ENCODE measurements at regions not wholly inside any gene's neighbourhood (a gene's known extent, or its start where the extent isn't known, plus 50 kb on each side); places are given as distances from the start of the nearest gene placed in this dataset.

DNA sequence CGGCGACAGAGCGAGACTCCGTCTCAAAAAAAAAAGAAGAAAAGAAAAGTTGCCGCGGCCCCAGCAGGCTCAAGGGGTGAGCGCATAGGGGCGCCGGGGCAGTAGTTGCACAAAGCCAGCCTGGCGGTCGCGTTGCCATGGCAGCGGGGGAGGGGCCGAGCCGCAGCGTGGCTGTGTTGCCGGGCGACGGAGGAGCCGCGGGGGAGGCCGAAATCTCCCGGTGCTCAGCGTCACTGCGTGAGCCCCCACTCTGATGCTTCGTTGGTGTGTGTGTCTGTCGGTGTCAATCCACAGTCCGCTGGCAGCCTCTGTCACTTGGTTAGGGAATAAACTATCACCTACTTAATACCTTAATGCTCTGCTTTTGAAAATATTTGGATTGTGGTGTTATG, 82.9 kb upstream of the C1QTNF9B start:
- H3K4me1 ChIP-seq, result peaks cover 4 to 23% (median 16%) of the 10 kb centered on the region in 4 donors
- peak overlapping the region; percentile 35 to 62 (median 54) for H3K4me3 ChIP-seq
- peaks cover 0 to 3% (median 0%) of the 10 kb centered on the region in 4 donors for H3K27me3 ChIP-seq
- no peaks in the 10 kb centered on the region for H3K36me3 ChIP-seq
- DNase-seq (peak; percentile 88 to 97), ATAC-seq (ENCODE audit: low FRiP score in 2 of 2) (peak; percentile 82 to 94)
- peak overlapping the region; percentile 66 to 71 (median 69) for H3K27ac ChIP-seq
- TF ChIP-seq POLR2AphosphoS5 (IDR thresholded peaks at IDR 0.05) (peak; percentile 17 to 36), EP300 (IDR thresholded peaks at IDR 0.05) (no peak)
- WGBS, 2 donors, result 1 to 8% methylated on average over 12 to 28 of the region's 28 CpGs
- no peaks in the 10 kb centered on the region for H3K9me3 ChIP-seq

DNA sequence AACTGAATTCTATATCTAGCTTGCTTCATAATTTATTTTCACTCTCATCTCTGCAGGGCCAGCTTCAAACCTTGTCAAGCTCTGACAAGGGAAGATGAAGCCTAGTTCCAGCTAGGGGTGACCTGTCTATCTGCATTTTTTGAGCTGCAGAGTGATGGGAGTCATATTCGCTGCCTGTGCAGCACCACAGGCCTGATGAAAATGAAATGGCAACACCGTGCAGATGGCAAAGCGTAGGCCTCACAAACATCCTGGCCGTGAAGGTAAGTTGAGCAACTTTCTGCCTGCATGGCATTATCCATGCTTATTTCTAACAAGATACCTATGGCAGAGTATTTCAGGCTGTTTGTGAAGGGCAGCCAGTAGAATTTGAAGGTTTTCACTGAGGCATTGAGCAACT, 86.4 kb upstream of the C1QTNF9B start:
- no peak for DNase-seq
- H3K9me3 ChIP-seq, result no peaks in the 10 kb centered on the region
- no peak for ATAC-seq (ENCODE audit: low FRiP score in 2 of 2)
- no peak overlapping the region for H3K27ac ChIP-seq
- TF ChIP-seq EP300 (IDR thresholded peaks at IDR 0.05) (no peak), POLR2AphosphoS5 (IDR thresholded peaks at IDR 0.05) (no peak), POLR2A (IDR thresholded peaks at IDR 0.05) (no peak)
- TF ChIP-seq, protein P1, sequence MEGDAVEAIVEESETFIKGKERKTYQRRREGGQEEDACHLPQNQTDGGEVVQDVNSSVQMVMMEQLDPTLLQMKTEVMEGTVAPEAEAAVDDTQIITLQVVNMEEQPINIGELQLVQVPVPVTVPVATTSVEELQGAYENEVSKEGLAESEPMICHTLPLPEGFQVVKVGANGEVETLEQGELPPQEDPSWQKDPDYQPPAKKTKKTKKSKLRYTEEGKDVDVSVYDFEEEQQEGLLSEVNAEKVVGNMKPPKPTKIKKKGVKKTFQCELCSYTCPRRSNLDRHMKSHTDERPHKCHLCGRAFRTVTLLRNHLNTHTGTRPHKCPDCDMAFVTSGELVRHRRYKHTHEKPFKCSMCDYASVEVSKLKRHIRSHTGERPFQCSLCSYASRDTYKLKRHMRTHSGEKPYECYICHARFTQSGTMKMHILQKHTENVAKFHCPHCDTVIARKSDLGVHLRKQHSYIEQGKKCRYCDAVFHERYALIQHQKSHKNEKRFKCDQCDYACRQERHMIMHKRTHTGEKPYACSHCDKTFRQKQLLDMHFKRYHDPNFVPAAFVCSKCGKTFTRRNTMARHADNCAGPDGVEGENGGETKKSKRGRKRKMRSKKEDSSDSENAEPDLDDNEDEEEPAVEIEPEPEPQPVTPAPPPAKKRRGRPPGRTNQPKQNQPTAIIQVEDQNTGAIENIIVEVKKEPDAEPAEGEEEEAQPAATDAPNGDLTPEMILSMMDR (IDR thresholded peaks at IDR 0.05), result no peak
- H3K4me1 ChIP-seq, result peaks cover 10 to 26% (median 16%) of the 10 kb centered on the region in 4 donors
- WGBS, 2 donors, result 88 to 89% methylated on average over 4 of the region's 4 CpGs
- no peaks in the 10 kb centered on the region for H3K36me3 ChIP-seq
- peaks cover 0 to 3% (median 0%) of the 10 kb centered on the region in 4 donors for H3K27me3 ChIP-seq
- H3K4me3 ChIP-seq, result no peak overlapping the region

DNA sequence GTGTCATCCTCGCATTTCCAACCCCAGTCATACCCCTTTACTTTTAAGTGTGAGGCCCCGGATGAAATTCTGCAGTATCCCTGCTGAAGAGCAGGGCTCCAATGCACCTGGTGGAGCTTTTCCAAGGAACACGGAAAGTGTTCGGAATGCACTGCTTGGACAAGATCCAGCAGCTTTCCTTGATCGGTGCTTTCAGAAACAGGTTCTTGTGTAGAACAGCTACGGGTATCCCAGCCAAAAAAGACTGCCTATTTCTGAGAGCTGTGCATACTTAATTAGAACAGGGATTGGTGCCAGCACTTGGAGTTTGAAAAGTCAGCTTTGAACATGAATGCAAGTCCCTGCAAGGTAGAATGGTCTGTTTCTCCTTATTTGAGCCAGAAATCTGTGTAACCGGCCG, 87.2 kb upstream of the C1QTNF9B start:
- Histone ChIP-seq H3K36me3 (no peaks in the 10 kb centered on the region), H3K4me3 (no peak overlapping the region), H3K4me1 (peaks cover 3 to 22% (median 12%) of the 10 kb centered on the region in 4 donors), H3K27ac (peak overlapping the region in 2 of 4 donors; percentile 38 to 40), H3K9me3 (no peaks in the 10 kb centered on the region), H3K27me3 (peaks cover 0 to 3% (median 0%) of the 10 kb centered on the region in 4 donors)
- TF ChIP-seq EP300 (IDR thresholded peaks at IDR 0.05) (no peak), POLR2AphosphoS5 (IDR thresholded peaks at IDR 0.05) (no peak), POLR2A (IDR thresholded peaks at IDR 0.05) (no peak)
- TF ChIP-seq, protein P1 (IDR thresholded peaks at IDR 0.05), result no peak
- ATAC-seq (ENCODE audit: low FRiP score in 2 of 2) (peak in 1 of 2 donors; percentile 56), DNase-seq (peak in 1 of 2 donors; percentile 72)
- WGBS, 2 donors, result 62 to 64% methylated on average over 8 of the region's 8 CpGs

DNA sequence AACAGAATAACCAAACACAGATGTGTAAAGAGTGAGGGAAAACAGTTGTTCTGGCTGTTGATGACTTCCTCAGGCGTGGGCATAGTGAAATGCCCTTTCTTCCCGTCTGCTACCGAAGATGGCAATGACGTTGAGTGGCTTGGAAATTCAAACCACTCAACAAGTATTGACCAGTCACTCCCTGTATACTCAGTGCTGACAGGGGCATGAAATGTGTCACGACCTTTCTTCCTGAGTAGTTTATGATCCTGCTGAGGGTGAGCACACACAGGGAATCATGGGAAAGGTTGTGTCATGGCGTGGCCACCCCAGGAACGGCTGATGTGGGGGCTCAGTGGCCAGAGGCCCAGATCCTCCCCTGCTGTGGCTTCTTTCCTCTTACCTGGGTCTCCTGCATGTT, 87.8 kb upstream of the C1QTNF9B start:
- 66 to 67% methylated on average over 7 of the region's 7 CpGs for WGBS, 2 donors
- ATAC-seq (ENCODE audit: low FRiP score in 2 of 2), result peak in 1 of 2 donors; percentile 56

DNA sequence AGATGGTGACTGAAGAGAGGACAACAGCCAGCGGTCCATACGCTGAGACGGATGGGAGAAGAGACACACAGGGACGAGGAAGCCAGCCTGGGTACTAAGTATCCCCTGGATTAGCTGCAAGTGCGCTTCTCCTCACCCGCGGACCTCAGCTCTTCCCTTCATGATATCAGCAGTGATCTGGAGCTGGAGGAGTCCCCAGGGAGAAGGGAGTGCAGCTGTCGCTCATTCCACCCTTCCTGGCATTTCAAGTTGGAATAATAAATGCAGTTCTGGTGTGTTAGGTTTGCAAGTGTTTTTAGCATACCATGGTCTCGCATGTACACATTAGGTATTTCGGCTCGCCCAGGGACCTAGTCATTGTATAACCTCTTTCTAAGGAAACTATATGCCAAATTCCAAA, 88.5 kb upstream of the C1QTNF9B start:
- H3K4me3 ChIP-seq, result no peak overlapping the region
- H3K9me3 ChIP-seq, result no peaks in the 10 kb centered on the region
- 86 to 87% methylated on average over 11 of the region's 11 CpGs for WGBS, 2 donors
- H3K27ac ChIP-seq, result no peak overlapping the region
- DNase-seq (no peak), ATAC-seq (ENCODE audit: low FRiP score in 2 of 2) (no peak)
- H3K4me1 ChIP-seq, result peaks cover 0 to 13% (median 4%) of the 10 kb centered on the region in 4 donors
- H3K36me3 ChIP-seq, result no peaks in the 10 kb centered on the region
- TF ChIP-seq POLR2AphosphoS5 (IDR thresholded peaks at IDR 0.05) (no peak), EP300 (IDR thresholded peaks at IDR 0.05) (no peak), POLR2A (IDR thresholded peaks at IDR 0.05) (no peak)
- TF ChIP-seq, protein P1 (IDR thresholded peaks at IDR 0.05), result no peak
- H3K27me3 ChIP-seq, result no peaks in the 10 kb centered on the region

More for the DNA sequence above, 87.8 kb upstream of the C1QTNF9B start:
- H3K27ac ChIP-seq, result peak overlapping the region in 2 of 4 donors; percentile 38 to 40
- H3K27me3 ChIP-seq, result no peaks in the 10 kb centered on the region
- no peaks in the 10 kb centered on the region for H3K9me3 ChIP-seq
- no peaks in the 10 kb centered on the region for H3K36me3 ChIP-seq
- H3K4me3 ChIP-seq, result no peak overlapping the region
- H3K4me1 ChIP-seq, result peaks cover 0 to 17% (median 9%) of the 10 kb centered on the region in 4 donors
- TF ChIP-seq POLR2A (IDR thresholded peaks at IDR 0.05) (no peak), POLR2AphosphoS5 (IDR thresholded peaks at IDR 0.05) (no peak), EP300 (IDR thresholded peaks at IDR 0.05) (no peak)
- TF ChIP-seq, protein P1 (IDR thresholded peaks at IDR 0.05), result no peak
- DNase-seq, result no peak

All from upper lobe of left lung (tissue), 6 donors.